AG04449 (cell line): ENCODE measurements at regions not wholly inside any gene's neighbourhood (a gene's known extent, or its start where the extent isn't known, plus 50 kb on each side); places are given as distances from the start of the nearest gene placed in this dataset.

Experiments used
- CTCF ChIA-PET: fragments of 350-600 bp; formaldehyde crosslinking; extraction: SDS; loops from one replicate; lab custom pipeline; 2021; ENCODE audit warnings: antibody characterized with exemption; lab: Yijun Ruan, JAX
- POLR2A ChIA-PET: fragments of 400-600, 350-600 bp; formaldehyde crosslinking; extraction: SDS; loops from one replicate; lab custom pipeline; 2020; ENCODE audit warnings: antibody characterized with exemption, inconsistent platforms; lab: Yijun Ruan, JAX
- DNase-seq: peaks from one replicate; pipeline ENCODE4 v3.0.0-alpha.2; 2010; ENCODE audit warnings: low read depth, low spot score
- H3K4me3 ChIP-seq: 2 replicates; pipeline ENCODE4 v1.5.1; 2011; ENCODE audit warnings: low read depth, mild to moderate bottlenecking, control low read depth, low read length
- TF ChIP-seq, protein P1 (sequence below): IDR thresholded peaks from one replicate; pipeline ENCODE4 v1.5.1; 2011; ENCODE audit warnings: mild to moderate bottlenecking, moderate library complexity, low read length, control low read depth, inconsistent platforms; ENCODE audit not compliant: insufficient read depth; ENCODE audit errors: missing control alignments

DNA sequence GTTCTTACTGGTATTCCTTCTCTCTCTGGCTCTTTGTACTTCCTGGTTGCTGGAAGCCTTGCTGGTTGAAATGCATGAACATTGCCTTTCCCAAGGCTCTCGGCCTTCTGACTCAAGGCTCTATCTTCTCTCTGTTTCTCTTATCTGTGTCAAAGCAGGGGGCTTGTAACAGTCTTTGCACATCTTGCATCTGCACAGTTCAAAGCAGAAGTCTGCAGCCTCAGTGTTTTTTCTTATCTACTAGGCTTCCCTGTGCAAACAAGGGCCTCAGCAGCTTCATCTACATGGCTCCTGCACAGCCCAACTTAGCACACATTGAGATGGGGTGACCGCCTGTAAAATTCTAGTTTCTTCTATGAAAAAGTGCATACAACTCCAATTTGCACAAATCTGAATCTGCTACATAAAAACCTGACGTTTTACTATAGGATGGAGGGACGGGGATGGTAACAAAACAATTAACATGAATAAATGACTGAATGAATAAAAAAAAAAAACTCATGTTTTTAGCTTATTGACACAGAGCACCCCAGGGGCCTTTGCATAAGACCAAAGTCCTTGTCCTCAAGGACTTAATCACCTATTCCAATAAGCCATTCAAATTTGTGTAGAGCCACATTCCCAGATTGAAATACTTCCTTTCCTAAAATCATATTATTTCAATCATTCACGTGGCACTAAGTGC, 458.3 kb downstream of the LMO4 start:
- TF ChIP-seq, protein P1, sequence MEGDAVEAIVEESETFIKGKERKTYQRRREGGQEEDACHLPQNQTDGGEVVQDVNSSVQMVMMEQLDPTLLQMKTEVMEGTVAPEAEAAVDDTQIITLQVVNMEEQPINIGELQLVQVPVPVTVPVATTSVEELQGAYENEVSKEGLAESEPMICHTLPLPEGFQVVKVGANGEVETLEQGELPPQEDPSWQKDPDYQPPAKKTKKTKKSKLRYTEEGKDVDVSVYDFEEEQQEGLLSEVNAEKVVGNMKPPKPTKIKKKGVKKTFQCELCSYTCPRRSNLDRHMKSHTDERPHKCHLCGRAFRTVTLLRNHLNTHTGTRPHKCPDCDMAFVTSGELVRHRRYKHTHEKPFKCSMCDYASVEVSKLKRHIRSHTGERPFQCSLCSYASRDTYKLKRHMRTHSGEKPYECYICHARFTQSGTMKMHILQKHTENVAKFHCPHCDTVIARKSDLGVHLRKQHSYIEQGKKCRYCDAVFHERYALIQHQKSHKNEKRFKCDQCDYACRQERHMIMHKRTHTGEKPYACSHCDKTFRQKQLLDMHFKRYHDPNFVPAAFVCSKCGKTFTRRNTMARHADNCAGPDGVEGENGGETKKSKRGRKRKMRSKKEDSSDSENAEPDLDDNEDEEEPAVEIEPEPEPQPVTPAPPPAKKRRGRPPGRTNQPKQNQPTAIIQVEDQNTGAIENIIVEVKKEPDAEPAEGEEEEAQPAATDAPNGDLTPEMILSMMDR = no peak
- POLR2A ChIA-PET = no interaction called here
- DNase-seq = no peak
- no peak overlapping the region for H3K4me3 ChIP-seq
- CTCF ChIA-PET = interaction anchor here (1.8 kb wide), 1 partner anchor 167 kb away, joined by 5 read pairs; no protein-coding TSS in a partner anchor

DNA sequence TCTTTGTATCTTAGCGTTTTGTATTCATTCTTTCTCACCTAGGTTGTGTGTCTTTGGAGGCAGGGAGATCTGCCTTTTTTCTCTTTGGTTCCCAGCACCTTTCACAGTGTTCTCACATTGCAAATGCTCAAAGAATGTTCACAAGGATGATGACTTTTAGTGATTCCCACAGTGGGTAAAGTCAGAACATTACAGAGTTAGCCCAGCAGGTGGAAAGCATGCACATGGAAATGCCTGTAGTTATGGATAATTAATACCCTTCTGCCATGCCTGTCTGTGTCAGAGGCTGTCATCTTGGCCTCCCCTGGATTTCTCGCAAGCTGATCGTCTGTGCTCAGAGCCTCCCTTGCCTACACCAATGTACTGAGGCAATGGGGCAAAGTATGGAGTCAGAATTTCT, 458.9 kb downstream of the LMO4 start:
- POLR2A ChIA-PET = no interaction called here
- no peak for DNase-seq
- TF ChIP-seq, protein P1 = no peak
- CTCF ChIA-PET = interaction anchor here (1.8 kb wide), 1 partner anchor 166 kb away, joined by 5 read pairs; no protein-coding TSS in a partner anchor
- H3K4me3 ChIP-seq = no peak overlapping the region

DNA sequence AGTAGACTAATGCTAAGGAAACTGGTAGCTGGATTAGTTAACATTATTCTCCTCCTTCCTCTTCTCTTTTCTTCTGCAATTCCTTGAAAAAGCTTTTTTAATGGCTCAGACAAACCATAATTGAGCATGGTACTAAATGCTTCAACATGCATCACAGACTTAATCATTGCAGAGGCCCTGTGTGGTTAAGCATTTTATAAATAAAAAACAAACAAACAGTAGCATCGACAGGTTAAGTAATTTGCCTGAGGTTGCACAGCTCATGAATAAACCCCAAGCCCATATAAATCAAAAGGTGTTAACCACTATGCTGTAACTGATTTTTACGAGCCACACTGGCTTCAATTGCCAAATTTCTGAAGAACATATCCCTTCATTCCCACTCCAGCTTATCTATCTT, 462.1 kb downstream of the LMO4 start:
- no peak for DNase-seq
- ChIA-PET CTCF (no interaction called here), POLR2A (no interaction called here)
- TF ChIP-seq, protein P1 = no peak
- H3K4me3 ChIP-seq = no peak overlapping the region

DNA sequence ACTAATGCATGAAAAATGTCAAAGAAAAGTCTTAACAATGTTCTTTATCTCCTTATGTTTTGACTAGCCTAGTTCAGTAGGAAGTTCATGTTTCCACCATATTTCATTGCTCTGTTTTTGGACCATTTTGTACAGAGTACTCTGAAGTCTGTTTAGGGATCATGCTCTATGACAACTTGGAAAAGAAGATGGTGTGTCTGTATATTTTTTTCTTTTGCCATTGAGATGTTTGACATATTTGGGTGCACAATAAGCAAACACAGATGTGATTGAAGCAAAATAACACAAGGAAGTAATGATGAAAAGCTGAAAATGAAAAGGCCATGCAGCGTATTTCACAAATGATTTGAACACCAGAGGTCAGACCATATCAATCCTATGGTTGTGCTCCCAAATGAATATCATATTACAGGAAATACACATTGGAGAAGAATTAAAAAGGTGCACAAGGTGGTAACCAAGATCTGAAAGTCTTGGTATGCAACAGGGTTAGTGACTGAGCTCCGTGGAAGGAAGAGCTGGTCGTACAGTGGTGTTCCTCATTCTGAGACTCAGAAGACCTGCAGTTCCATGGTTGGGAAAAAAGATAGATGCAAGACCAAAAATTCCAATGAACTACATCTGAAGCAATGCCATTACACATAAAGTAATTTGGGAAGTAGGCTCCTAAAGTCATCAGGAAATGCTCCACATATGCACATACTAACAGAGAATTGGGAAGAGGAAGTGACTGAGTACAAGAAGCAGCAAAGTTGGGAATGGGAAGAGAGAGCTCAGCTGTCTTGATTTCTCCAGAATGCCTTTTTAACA, 463.5 kb downstream of the LMO4 start:
- POLR2A ChIA-PET = no interaction called here
- no peak overlapping the region for H3K4me3 ChIP-seq
- CTCF ChIA-PET = interaction anchor here (1.3 kb wide), 1 partner anchor 12 kb away, joined by 3 read pairs; no protein-coding TSS in a partner anchor
- no peak for DNase-seq
- TF ChIP-seq, protein P1 = no peak

DNA sequence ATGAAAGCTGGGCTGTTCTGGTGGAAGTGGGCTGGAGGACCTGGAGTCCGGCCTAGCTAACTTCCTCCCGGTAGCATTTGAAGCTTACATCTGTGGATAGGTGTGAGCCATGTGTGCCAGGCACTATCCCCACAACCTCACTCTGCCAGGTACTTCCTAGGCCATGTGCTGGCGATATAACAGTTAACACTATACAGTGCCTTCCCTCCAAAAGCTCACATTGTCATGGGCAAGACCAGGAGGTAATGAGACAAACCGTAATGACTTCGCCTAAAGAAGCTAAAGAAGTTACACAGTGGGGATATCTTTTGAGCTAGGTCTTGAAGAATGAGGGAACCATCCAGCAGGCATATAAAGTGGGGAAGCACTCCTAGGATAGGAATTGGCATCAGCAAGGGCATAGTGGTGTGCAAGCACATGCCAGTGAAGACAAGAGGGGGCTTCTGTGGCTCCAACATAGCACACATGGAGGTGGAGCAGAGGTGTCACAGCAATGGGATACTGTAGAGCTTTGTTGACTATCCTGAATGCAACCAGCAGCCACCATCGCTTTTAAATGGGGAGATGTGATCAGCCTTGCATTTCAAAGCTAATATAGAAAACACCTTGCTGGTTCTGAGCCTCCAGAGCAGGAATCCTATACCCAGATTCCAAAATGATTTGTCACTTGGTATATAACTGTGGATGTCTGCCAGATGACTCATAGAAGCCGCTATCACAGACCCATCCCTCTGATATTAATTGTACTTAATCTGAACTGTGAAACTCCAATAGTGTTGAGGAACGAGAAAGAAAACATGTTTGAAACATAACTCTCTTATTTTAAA, 466.3 kb downstream of the LMO4 start:
- TF ChIP-seq, protein P1 = no peak
- ChIA-PET CTCF (no interaction called here), POLR2A (no interaction called here)
- no peak for DNase-seq
- no peak overlapping the region for H3K4me3 ChIP-seq
